Esophagus squamous epithelium (tissue), 4 donors: ENCODE measurements at regions not wholly inside any gene's neighbourhood (a gene's known extent, or its start where the extent isn't known, plus 50 kb on each side); places are given as distances from the start of the nearest gene placed in this dataset.

Experiments used
- POLR2A ChIP-seq, 4 donors: fragments of 450-650 bp; IDR thresholded peaks; one replicate each; pipeline ENCODE4 v1.6.1; 2017; ENCODE audit warnings: antibody characterized with exemption in 4 of 4, mild to moderate bottlenecking in 4 of 4, moderate library complexity in 3 of 4
- TF ChIP-seq, protein P1 (sequence below), 6 experiments: fragments of 450-650 bp in 4 of 6; fragments of 200-600 bp in 2 of 6; sonication (generic) in 2 of 6; IDR thresholded peaks; one replicate each; pipeline ENCODE4 v1.5.1; 2016 to 2019; ENCODE audit warnings: antibody characterized with exemption in 6 of 6, mild to moderate bottlenecking in 4 of 6, moderate library complexity in 4 of 6

DNA sequence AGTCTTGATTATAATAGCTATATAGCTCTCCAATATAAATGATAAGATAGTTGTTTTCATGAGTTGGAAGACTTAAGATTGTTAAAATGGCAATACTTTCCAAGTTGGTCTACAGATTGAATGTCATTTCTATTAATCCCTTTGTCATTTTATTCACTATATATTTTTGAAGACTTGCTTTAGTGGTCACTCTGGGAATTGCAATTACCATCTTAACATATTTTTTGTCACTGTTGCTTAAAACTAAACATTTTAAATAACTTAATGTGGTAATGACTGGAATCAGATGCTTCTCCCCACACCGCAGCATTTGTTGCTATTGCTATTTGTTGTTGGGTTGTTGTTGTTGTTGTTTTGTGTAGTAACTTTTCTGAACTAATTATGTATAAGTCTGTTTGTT, 1592.9 kb downstream of the MRPL39 start:
- TF ChIP-seq, protein P1, sequence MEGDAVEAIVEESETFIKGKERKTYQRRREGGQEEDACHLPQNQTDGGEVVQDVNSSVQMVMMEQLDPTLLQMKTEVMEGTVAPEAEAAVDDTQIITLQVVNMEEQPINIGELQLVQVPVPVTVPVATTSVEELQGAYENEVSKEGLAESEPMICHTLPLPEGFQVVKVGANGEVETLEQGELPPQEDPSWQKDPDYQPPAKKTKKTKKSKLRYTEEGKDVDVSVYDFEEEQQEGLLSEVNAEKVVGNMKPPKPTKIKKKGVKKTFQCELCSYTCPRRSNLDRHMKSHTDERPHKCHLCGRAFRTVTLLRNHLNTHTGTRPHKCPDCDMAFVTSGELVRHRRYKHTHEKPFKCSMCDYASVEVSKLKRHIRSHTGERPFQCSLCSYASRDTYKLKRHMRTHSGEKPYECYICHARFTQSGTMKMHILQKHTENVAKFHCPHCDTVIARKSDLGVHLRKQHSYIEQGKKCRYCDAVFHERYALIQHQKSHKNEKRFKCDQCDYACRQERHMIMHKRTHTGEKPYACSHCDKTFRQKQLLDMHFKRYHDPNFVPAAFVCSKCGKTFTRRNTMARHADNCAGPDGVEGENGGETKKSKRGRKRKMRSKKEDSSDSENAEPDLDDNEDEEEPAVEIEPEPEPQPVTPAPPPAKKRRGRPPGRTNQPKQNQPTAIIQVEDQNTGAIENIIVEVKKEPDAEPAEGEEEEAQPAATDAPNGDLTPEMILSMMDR (IDR thresholded peaks at IDR 0.05): peak in 2 of 6 experiments; percentile 8 to 15
- no peak for TF ChIP-seq POLR2A (IDR thresholded peaks at IDR 0.05)
